CD4-positive, alpha-beta T cell treated with Interleukin-15 for 4 hours (primary cell): ENCODE measurements at regions not wholly inside any gene's neighbourhood (a gene's known extent, or its start where the extent isn't known, plus 50 kb on each side); places are given as distances from the start of the nearest gene placed in this dataset.
"Not testable (repeated sequence)": the region's sequence is repeated elsewhere in the genome, so short reads cannot be mapped to it uniquely, and the experiment has no call there.

Experiments
- DNase-seq: peaks from one replicate; pipeline ENCODE4 v3.0.0-alpha.2; 2020; ENCODE audit warnings: low spot score

- DNase-seq: no peak
Observed at GRCh38 chr4:149870008-149870407, 54.4 kb upstream of the IQCM start.

- no peak for DNase-seq
Observed at GRCh38 chr4:149881744-149882143, 66.1 kb upstream of the IQCM start.

- no peak for DNase-seq
Observed at GRCh38 chr4:149882251-149882650, 66.6 kb upstream of the IQCM start.

- no peak for DNase-seq
Observed at GRCh38 chr4:149884046-149884445, 68.4 kb upstream of the IQCM start.

- no peak for DNase-seq
Observed at GRCh38 chr4:149884529-149885181, 69.0 kb upstream of the IQCM start.

GRCh38 chr4:149885896-149886295 lies 70.3 kb upstream of the IQCM start:
- no peak for DNase-seq

GRCh38 chr4:149886786-149887490 lies 71.3 kb upstream of the IQCM start:
- DNase-seq: no peak

GRCh38 chr4:149889991-149890390 lies 74.3 kb upstream of the IQCM start:
- no peak for DNase-seq

GRCh38 chr4:149890531-149890930 lies 74.9 kb upstream of the IQCM start:
- no peak for DNase-seq

- no peak for DNase-seq
Observed at GRCh38 chr4:149891426-149891825, 75.8 kb upstream of the IQCM start.

GRCh38 chr4:149896432-149896831 lies 80.8 kb upstream of the IQCM start:
- no peak for DNase-seq

- DNase-seq: no peak
Observed at GRCh38 chr4:149897783-149898182, 82.1 kb upstream of the IQCM start.

GRCh38 chr4:149901128-149901527 lies 85.5 kb upstream of the IQCM start:
- DNase-seq: no peak

- DNase-seq: no peak
Observed at GRCh38 chr4:149902242-149902641, 86.6 kb upstream of the IQCM start.

GRCh38 chr4:149910177-149910576 lies 94.5 kb upstream of the IQCM start:
- no peak for DNase-seq

- DNase-seq: no peak
Observed at GRCh38 chr4:149910604-149911350, 95.1 kb upstream of the IQCM start.

- no peak for DNase-seq
Observed at GRCh38 chr4:149911354-149911753, 95.7 kb upstream of the IQCM start.

GRCh38 chr4:149912000-149912399 lies 96.4 kb upstream of the IQCM start:
- DNase-seq: no peak

GRCh38 chr4:149914119-149915115 lies 98.8 kb upstream of the IQCM start:
- DNase-seq: no peak

GRCh38 chr4:149915735-149916134 lies 100.1 kb upstream of the IQCM start:
- not testable (repeated sequence) for DNase-seq

- no peak for DNase-seq
Observed at GRCh38 chr4:149923736-149924135, 108.1 kb upstream of the IQCM start.

GRCh38 chr4:149927514-149927913 lies 111.9 kb upstream of the IQCM start:
- no peak for DNase-seq
